ENCODE measurements at regions not wholly inside any gene's neighbourhood (a gene's known extent, or its start where the extent isn't known, plus 50 kb on each side); places are given as distances from the start of the nearest gene placed in this dataset.
A peak's percentile ranks its signal among the peaks of the same experiment; 100 is the strongest.

DNA sequence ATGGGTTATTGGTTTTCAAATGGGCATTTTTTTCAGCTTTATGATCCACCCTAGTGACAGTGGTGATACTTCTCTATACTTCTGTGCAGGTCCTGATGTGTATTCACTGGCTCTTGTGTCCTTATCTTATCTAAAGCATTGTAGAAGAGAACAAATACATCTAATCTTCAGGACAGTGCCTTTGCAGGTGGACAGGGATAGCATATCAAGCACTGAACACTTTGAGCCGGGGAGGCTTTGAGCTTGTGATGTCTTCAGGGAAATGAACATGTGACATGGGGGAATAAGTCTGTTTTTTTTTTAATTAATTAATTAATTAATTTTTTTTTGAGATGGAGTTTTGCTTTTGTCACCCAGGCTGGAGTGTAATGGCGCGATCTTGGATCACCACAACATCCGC, 115.5 kb upstream of the KLF4 start:
- no peak overlapping the region for H3K4me3 Mint-ChIP-seq (ENCODE audit: low read depth, unreplicated experiment)
- no peaks in the 10 kb centered on the region for H3K9me3 Mint-ChIP-seq (ENCODE audit: low read depth, unreplicated experiment)
- no peak for DNase-seq
- no peaks in the 10 kb centered on the region for H3K36me3 Mint-ChIP-seq (ENCODE audit: insufficient read depth, unreplicated experiment)
- H3K4me1 Mint-ChIP-seq (ENCODE audit: low read depth, unreplicated experiment), result no peaks in the 10 kb centered on the region
- TF ChIP-seq, protein P1, sequence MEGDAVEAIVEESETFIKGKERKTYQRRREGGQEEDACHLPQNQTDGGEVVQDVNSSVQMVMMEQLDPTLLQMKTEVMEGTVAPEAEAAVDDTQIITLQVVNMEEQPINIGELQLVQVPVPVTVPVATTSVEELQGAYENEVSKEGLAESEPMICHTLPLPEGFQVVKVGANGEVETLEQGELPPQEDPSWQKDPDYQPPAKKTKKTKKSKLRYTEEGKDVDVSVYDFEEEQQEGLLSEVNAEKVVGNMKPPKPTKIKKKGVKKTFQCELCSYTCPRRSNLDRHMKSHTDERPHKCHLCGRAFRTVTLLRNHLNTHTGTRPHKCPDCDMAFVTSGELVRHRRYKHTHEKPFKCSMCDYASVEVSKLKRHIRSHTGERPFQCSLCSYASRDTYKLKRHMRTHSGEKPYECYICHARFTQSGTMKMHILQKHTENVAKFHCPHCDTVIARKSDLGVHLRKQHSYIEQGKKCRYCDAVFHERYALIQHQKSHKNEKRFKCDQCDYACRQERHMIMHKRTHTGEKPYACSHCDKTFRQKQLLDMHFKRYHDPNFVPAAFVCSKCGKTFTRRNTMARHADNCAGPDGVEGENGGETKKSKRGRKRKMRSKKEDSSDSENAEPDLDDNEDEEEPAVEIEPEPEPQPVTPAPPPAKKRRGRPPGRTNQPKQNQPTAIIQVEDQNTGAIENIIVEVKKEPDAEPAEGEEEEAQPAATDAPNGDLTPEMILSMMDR (IDR thresholded peaks at IDR 0.05; ENCODE audit: unreplicated experiment), result no peak
- no peak overlapping the region for H3K27ac Mint-ChIP-seq (ENCODE audit: unreplicated experiment)
- no TSS peak for BruUV-seq (replicated peaks)
- CTCF ChIA-PET, result interaction anchor here (0.7 kb wide), 1 partner anchor 688 kb away, joined by 6 read pairs; no protein-coding TSS in a partner anchor
- intact Hi-C loops (cut with micrococcal nuclease; ENCODE audit: unreplicated experiment), result no loop called here
- H3K27me3 Mint-ChIP-seq (ENCODE audit: unreplicated experiment), result no peaks in the 10 kb centered on the region

DNA sequence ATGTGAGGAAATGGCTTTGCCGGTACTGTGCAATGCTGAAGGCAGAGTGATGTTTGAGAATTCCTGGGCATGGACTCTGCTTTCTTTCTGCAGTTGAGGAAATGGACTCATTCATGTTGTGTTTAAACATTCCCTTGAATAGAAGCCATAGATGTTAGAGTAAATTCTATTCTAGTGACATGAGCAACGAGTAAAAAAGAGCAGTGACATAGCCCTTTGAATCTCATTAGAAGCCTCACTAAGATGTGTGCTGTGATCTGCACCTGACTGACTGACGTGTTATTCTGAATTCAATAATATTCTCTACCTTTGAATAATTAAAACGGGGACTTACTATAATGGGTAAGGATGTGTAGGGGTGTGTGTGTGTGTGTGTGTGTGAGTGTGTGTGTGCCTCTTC, 113.7 kb upstream of the KLF4 start:
- H3K27ac Mint-ChIP-seq (ENCODE audit: unreplicated experiment), result no peak overlapping the region
- no peaks in the 10 kb centered on the region for H3K36me3 Mint-ChIP-seq (ENCODE audit: insufficient read depth, unreplicated experiment)
- no peaks in the 10 kb centered on the region for H3K4me1 Mint-ChIP-seq (ENCODE audit: low read depth, unreplicated experiment)
- BruUV-seq (replicated peaks), result no TSS peak
- intact Hi-C loops (cut with micrococcal nuclease; ENCODE audit: unreplicated experiment), result no loop called here
- no peaks in the 10 kb centered on the region for H3K27me3 Mint-ChIP-seq (ENCODE audit: unreplicated experiment)
- DNase-seq, result no peak
- no peak overlapping the region for H3K4me3 Mint-ChIP-seq (ENCODE audit: low read depth, unreplicated experiment)
- no peaks in the 10 kb centered on the region for H3K9me3 Mint-ChIP-seq (ENCODE audit: low read depth, unreplicated experiment)
- TF ChIP-seq, protein P1 (IDR thresholded peaks at IDR 0.05; ENCODE audit: unreplicated experiment), result no peak
- CTCF ChIA-PET, result no interaction called here

DNA sequence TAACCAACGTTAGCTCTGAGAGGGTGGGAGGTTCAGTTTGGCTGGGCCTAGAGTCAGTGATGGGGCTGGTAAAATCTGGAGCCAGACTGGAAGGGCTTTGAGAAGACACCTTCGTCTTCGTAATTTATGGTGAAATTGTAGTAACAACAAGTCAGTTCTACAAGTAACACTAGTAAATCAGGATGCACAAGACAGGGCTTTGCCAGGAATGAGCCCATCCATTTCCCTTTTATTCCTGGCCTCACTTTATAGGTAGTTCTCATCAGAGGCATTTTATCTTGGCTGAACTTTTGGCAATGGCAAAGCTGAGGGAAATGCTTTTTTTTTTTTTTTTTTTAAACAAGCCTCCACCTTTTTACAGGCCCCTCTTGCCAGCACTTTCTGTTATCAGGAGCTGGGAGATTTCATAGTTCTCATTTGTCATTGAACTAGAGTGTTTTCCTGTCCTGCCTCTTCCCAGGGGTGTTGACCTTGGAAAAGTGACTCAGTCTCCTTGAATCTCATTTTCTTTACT, 110.5 kb upstream of the KLF4 start:
- no peak overlapping the region for H3K27ac Mint-ChIP-seq (ENCODE audit: unreplicated experiment)
- CTCF ChIA-PET, result interaction anchor here (0.7 kb wide), 2 partner anchors 66 to 136 kb away, joined by 6 to 7 read pairs; no protein-coding TSS in a partner anchor

DNA sequence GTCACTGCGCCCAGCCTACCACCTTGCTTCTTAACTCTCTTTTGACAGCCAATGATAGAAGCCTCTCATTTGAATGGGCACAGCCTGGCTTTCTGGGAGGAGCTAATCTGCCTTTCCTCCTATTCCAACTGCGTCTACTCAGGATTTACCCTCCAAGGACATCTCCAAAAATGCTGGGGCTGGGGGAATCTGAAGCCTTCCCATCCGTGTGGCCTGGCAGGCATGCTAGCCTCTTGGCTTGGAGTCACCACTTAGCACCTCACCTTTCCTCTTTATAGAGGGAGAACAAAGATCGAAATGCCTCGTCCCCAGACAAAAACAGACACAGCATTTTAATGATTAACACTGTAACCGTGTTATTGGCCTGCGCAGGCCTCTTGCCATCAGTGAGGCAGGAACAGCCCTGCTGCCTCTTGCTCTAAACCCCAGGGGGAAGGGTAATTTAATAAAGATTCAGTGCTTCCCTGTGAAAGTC, 108.2 kb upstream of the KLF4 start:
- no peak overlapping the region for H3K27ac Mint-ChIP-seq (ENCODE audit: unreplicated experiment)
- TF ChIP-seq, protein P1 (IDR thresholded peaks at IDR 0.05; ENCODE audit: unreplicated experiment), result no peak
- BruUV-seq (replicated peaks), result no TSS peak
- peak; percentile 22 for DNase-seq
- H3K4me3 Mint-ChIP-seq (ENCODE audit: low read depth, unreplicated experiment), result no peak overlapping the region
- intact Hi-C loops (cut with micrococcal nuclease; ENCODE audit: unreplicated experiment), result no loop called here
- CTCF ChIA-PET, result interaction anchor here (0.5 kb wide), 1 partner anchor 108 kb away, joined by 4 read pairs; the partner anchor contains the start of gene KLF4
- no peaks in the 10 kb centered on the region for H3K9me3 Mint-ChIP-seq (ENCODE audit: low read depth, unreplicated experiment)
- no peaks in the 10 kb centered on the region for H3K27me3 Mint-ChIP-seq (ENCODE audit: unreplicated experiment)
- H3K36me3 Mint-ChIP-seq (ENCODE audit: insufficient read depth, unreplicated experiment), result no peaks in the 10 kb centered on the region
- H3K4me1 Mint-ChIP-seq (ENCODE audit: low read depth, unreplicated experiment), result peaks cover 20% of the 10 kb centered on the region

More for the DNA sequence above, 110.5 kb upstream of the KLF4 start:
- TF ChIP-seq, protein P1 (IDR thresholded peaks at IDR 0.05; ENCODE audit: unreplicated experiment), result no peak
- no peak for DNase-seq
- intact Hi-C loops (cut with micrococcal nuclease; ENCODE audit: unreplicated experiment), result no loop called here
- H3K36me3 Mint-ChIP-seq (ENCODE audit: insufficient read depth, unreplicated experiment), result no peaks in the 10 kb centered on the region
- BruUV-seq (replicated peaks), result no TSS peak
- no peak overlapping the region for H3K4me3 Mint-ChIP-seq (ENCODE audit: low read depth, unreplicated experiment)
- peaks cover 9% of the 10 kb centered on the region for H3K4me1 Mint-ChIP-seq (ENCODE audit: low read depth, unreplicated experiment)
- H3K27me3 Mint-ChIP-seq (ENCODE audit: unreplicated experiment), result no peaks in the 10 kb centered on the region
- no peaks in the 10 kb centered on the region for H3K9me3 Mint-ChIP-seq (ENCODE audit: low read depth, unreplicated experiment)
